NCI-H187 treated with DMSO at 0.1 percent for 48 hours (cell line): ENCODE measurements at regions not wholly inside any gene's neighbourhood (a gene's known extent, or its start where the extent isn't known, plus 50 kb on each side); places are given as distances from the start of the nearest gene placed in this dataset.
"Not testable (repeated sequence)": the region's sequence is repeated elsewhere in the genome, so short reads cannot be mapped to it uniquely, and the experiment has no call there.

Experiments used
- DNase-seq: peaks from one replicate; lab custom pipeline; 2025; lab: John Stamatoyannopoulos, UW

GRCh38 chr1:19024532-19024931, 68.1 kb upstream of the IFFO2 start:
- DNase-seq = no peak

- DNase-seq = no peak
These were observed 67.3 kb upstream of the IFFO2 start for GRCh38 chr1:19023787-19024186.

- no peak for DNase-seq
These were observed 65.4 kb upstream of the IFFO2 start for GRCh38 chr1:19021845-19022244.

- not testable (repeated sequence) for DNase-seq
These were observed 62.8 kb upstream of the IFFO2 start for GRCh38 chr1:19019288-19019687.

GRCh38 chr1:19015476-19015875, 59.0 kb upstream of the IFFO2 start:
- no peak for DNase-seq

- DNase-seq = no peak
These were observed 58.3 kb upstream of the IFFO2 start for GRCh38 chr1:19014765-19015164.

GRCh38 chr1:19013826-19014548, 57.5 kb upstream of the IFFO2 start:
- peak; percentile 48 for DNase-seq

- no peak for DNase-seq
These were observed 55.4 kb upstream of the IFFO2 start for GRCh38 chr1:19011845-19012231.

- no peak for DNase-seq
These were observed 54.7 kb upstream of the IFFO2 start for GRCh38 chr1:19010995-19011844.

GRCh38 chr1:19010503-19010902, 54.0 kb upstream of the IFFO2 start:
- DNase-seq = no peak

GRCh38 chr1:19009882-19010321, 53.4 kb upstream of the IFFO2 start:
- no peak for DNase-seq

GRCh38 chr1:19009126-19009881, 52.8 kb upstream of the IFFO2 start:
- DNase-seq = no peak

- DNase-seq = no peak
These were observed 51.3 kb upstream of the IFFO2 start for GRCh38 chr1:19007491-19008441.

- no peak for DNase-seq
These were observed 50.4 kb upstream of the IFFO2 start for GRCh38 chr1:19006837-19007271.
